Thoracic aorta (tissue), 2 donors: ENCODE measurements at regions not wholly inside any gene's neighbourhood (a gene's known extent, or its start where the extent isn't known, plus 50 kb on each side); places are given as distances from the start of the nearest gene placed in this dataset.

Source experiments
- ATAC-seq: fragments of 150-250 bp; one replicate; pipeline ENCODE4 v1.8.0; 2017; ENCODE audit warnings: low read depth; ENCODE audit not compliant: insufficient number of reproducible peaks, low FRiP score
- DNase-seq: peaks from one replicate; pipeline ENCODE4 v3.0.0-alpha.2; 2020; ENCODE audit warnings: low spot score
- H3K27ac ChIP-seq, 2 donors: fragments of 200-600 bp; sonication (generic); 1 replicate in 1 of 2; 2 replicates in 1 of 2; pipeline ENCODE4 v1.5.1; 2016; ENCODE audit warnings: mild to moderate bottlenecking in 2 of 2, moderate library complexity in 2 of 2
- H3K27me3 ChIP-seq: fragments of 200-600 bp; sonication (generic); replicated peaks from 2 replicates; pipeline ENCODE4 v1.6.0; 2016; ENCODE audit warnings: mild to moderate bottlenecking; ENCODE audit not compliant: insufficient read depth
- H3K36me3 ChIP-seq: fragments of 200-600 bp; sonication (generic); one replicate; pipeline ENCODE4 v1.5.1; 2016
- H3K4me1 ChIP-seq, 2 donors: fragments of 200-600 bp; sonication (generic); 1 replicate in 1 of 2; 2 replicates in 1 of 2; pipeline versions ENCODE4 v1.5.1 to v1.6.0; 2016; ENCODE audit warnings: low read depth in 2 of 2, mild to moderate bottlenecking in 1 of 2; ENCODE audit not compliant: control insufficient read depth in 1 of 2
- H3K4me3 ChIP-seq: fragments of 200-600 bp; sonication (generic); 2 replicates; pipeline ENCODE4 v1.5.1; 2016; ENCODE audit warnings: mild to moderate bottlenecking
- H3K9me3 ChIP-seq: fragments of 200-600 bp; sonication (generic); 2 replicates; pipeline ENCODE4 v1.5.1; 2016
- TF ChIP-seq, protein P1 (sequence below): fragments of 200-600 bp; sonication (generic); IDR thresholded peaks from one replicate; pipeline ENCODE4 v1.5.1; 2019; ENCODE audit warnings: antibody characterized with exemption

DNA sequence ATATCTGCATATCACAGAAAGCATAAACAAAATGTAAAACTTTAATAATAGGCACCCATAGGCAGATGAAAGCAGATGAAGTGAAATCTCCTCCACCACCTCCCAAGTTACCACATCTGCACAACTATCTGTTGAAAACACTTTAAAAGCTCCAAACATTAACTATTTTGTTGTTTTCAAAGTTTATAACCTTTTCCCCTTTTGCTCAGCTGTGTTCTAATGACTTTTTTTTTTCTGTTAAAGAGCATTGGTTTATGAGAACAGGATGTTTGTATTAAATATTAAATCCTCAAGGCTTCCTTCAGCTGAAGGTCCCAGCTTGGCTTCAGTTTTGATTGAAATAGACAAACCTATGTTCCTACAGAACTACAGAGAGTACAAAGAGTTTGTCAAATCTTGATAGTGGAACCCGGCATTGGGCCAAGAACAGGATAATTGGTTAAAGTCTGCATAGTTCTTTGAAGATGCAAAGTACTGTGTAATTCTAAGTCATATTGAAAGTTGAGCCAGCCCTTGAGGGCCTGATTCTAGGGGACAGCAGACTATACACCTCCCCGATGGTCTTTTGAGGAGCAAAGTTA, 255.1 kb upstream of the JAG1 start:
- H3K4me3 ChIP-seq: no peak overlapping the region
- ATAC-seq (no peak), DNase-seq (no peak)
- no peaks in the 10 kb centered on the region for H3K36me3 ChIP-seq
- H3K27me3 ChIP-seq: no peaks in the 10 kb centered on the region
- TF ChIP-seq, protein P1, sequence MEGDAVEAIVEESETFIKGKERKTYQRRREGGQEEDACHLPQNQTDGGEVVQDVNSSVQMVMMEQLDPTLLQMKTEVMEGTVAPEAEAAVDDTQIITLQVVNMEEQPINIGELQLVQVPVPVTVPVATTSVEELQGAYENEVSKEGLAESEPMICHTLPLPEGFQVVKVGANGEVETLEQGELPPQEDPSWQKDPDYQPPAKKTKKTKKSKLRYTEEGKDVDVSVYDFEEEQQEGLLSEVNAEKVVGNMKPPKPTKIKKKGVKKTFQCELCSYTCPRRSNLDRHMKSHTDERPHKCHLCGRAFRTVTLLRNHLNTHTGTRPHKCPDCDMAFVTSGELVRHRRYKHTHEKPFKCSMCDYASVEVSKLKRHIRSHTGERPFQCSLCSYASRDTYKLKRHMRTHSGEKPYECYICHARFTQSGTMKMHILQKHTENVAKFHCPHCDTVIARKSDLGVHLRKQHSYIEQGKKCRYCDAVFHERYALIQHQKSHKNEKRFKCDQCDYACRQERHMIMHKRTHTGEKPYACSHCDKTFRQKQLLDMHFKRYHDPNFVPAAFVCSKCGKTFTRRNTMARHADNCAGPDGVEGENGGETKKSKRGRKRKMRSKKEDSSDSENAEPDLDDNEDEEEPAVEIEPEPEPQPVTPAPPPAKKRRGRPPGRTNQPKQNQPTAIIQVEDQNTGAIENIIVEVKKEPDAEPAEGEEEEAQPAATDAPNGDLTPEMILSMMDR: no peak
- no peaks in the 10 kb centered on the region for H3K9me3 ChIP-seq
- peaks cover 12 to 14% of the 10 kb centered on the region in 2 donors for H3K4me1 ChIP-seq
- H3K27ac ChIP-seq: no peak overlapping the region

DNA sequence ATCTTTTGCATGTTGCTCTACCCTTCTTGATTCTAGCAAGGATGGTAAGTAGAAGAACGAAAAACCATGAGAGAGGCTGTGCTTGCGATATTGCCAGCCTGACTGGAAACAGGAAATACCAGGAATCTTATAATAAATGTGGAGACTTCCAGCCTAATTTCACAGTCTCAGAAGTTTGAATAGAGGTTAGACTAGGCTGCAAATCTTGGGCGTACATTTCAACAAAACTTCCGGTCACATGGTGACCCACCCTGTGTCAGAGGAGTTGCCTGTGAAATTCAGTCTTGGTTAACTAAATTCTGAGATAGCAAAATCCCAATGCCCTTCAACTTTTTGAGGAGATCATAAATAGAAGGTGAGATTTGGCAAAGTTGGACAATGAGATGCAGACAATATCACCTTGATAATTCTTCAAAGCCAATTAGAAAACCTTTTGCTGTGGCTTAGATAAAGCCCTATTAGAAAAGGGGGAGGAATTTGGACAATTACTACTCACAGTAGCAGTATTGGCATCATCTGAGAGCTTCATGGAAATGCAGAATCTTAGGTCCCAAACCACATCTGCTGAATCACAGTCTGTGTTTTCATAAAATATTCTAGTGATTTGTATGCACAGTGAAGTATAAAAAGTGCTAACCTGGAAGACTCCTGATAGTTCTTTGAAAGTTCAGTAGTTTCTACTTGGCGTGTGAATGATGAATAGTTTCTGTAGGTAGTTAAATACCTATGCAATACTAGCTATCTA, 262.0 kb upstream of the JAG1 start:
- no peaks in the 10 kb centered on the region for H3K36me3 ChIP-seq
- H3K4me3 ChIP-seq: no peak overlapping the region
- H3K9me3 ChIP-seq: no peaks in the 10 kb centered on the region
- peak overlapping the region; percentile 12 to 53 for H3K27ac ChIP-seq
- no peaks in the 10 kb centered on the region for H3K27me3 ChIP-seq
- no peak for ATAC-seq
- DNase-seq: no peak
- TF ChIP-seq, protein P1: no peak
- peaks cover 6 to 13% of the 10 kb centered on the region in 2 donors for H3K4me1 ChIP-seq

DNA sequence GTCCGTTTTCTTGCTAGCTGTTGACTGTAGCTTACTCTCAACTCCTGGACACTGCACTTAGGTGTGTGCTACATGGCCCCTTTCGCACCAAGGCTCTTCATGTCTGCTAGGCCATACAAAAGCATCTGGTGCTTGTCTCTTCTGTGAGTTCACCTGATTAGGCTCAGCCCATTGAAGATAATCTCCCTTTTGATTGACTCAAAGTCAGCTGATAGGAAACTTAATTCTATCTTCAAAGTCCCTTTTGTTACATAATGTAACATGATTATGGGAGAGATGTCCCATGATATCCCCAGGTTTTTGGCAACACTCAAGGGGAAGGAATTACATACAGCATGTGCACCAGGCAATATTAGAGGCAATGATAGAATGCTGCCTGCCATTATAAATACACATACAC, 263.0 kb upstream of the JAG1 start:
- Histone ChIP-seq H3K9me3 (no peaks in the 10 kb centered on the region), H3K27ac (peak overlapping the region in 1 of 2 donors; percentile 53), H3K36me3 (no peaks in the 10 kb centered on the region), H3K4me3 (no peak overlapping the region), H3K27me3 (no peaks in the 10 kb centered on the region), H3K4me1 (peaks cover 6 to 13% of the 10 kb centered on the region in 2 donors)
- TF ChIP-seq, protein P1: no peak
- DNase-seq (no peak), ATAC-seq (no peak)

- Histone ChIP-seq H3K4me1 (peaks cover 6 to 13% of the 10 kb centered on the region in 2 donors), H3K27ac (no peak overlapping the region), H3K36me3 (no peaks in the 10 kb centered on the region), H3K27me3 (no peaks in the 10 kb centered on the region), H3K4me3 (no peak overlapping the region), H3K9me3 (no peaks in the 10 kb centered on the region)
- ATAC-seq (no peak), DNase-seq (no peak)
- TF ChIP-seq, protein P1: no peak
These were observed 265.6 kb upstream of the JAG1 start for GRCh38 chr20:10939331-10939941.

GRCh38 chr20:10940941-10941340, 267.1 kb upstream of the JAG1 start:
- TF ChIP-seq, protein P1: no peak
- Histone ChIP-seq H3K36me3 (no peaks in the 10 kb centered on the region), H3K27ac (no peak overlapping the region), H3K27me3 (no peaks in the 10 kb centered on the region), H3K9me3 (no peaks in the 10 kb centered on the region), H3K4me3 (no peak overlapping the region), H3K4me1 (peaks cover 4 to 5% of the 10 kb centered on the region in 2 donors)
- no peak for DNase-seq
- ATAC-seq: no peak
